B cell (primary cell): ENCODE measurements at regions not wholly inside any gene's neighbourhood (a gene's known extent, or its start where the extent isn't known, plus 50 kb on each side); places are given as distances from the start of the nearest gene placed in this dataset.

ENCODE experiments used
- ATAC-seq: fragments of 200-7000 bp; cut with Tn5 transposase; one replicate; pipeline ENCODE4 v1.10.0; 2021; ENCODE audit warnings: low read depth, mild to moderate bottlenecking, moderate number of reproducible peaks, moderate library complexity
- CTCF ChIA-PET: fragments of 350-600 bp; sonication (Branson Sonifier 250); formaldehyde crosslinking; loops from one replicate; lab custom pipeline; 2021; ENCODE audit warnings: antibody characterized with exemption, inconsistent platforms; lab: Charles Lee
- POLR2A ChIA-PET: fragments of 350-600 bp; sonication (Branson Sonifier 250); formaldehyde crosslinking; loops from one replicate; lab custom pipeline; 2021; ENCODE audit warnings: antibody characterized with exemption; lab: Charles Lee
- DNase-seq: peaks from one replicate; pipeline ENCODE4 v3.0.0; 2013
- H2AFZ ChIP-seq: 2 replicates; pipeline ENCODE4 v1.6.1; 2012; ENCODE audit warnings: mild to moderate bottlenecking, low read depth, low read length; ENCODE audit not compliant: insufficient read depth, poor library complexity, severe bottlenecking
- H3K27ac ChIP-seq, 2 donors: 1 replicate in 1 of 2; 2 replicates in 1 of 2; pipeline ENCODE4 v1.5.1; 2012 to 2013; ENCODE audit warnings: low read length in 2 of 2, mild to moderate bottlenecking in 2 of 2, moderate library complexity in 1 of 2
- H3K27me3 ChIP-seq, 4 experiments: fragments of 200-600 bp in 1 of 4; sonication (generic) in 1 of 4; replicated peaks in 1 of 4; 1 replicate in 2 of 4; 2 replicates in 2 of 4; pipeline versions ENCODE4 v1.6.1 to v1.7.0; 2013 to 2016; ENCODE audit warnings: low read length in 3 of 4, mild to moderate bottlenecking in 2 of 4, mixed read lengths in 1 of 4, moderate library complexity in 1 of 4; ENCODE audit not compliant: insufficient read depth in 4 of 4, control insufficient read depth in 3 of 4; ENCODE audit errors: control extremely low read depth in 1 of 4
- H3K36me3 ChIP-seq, 2 experiments: replicated peaks in 1 of 2; 1 replicate in 1 of 2; 2 replicates in 1 of 2; pipeline versions ENCODE4 v1.6.1 to v1.7.1; 2013; ENCODE audit warnings: low read length in 1 of 2; ENCODE audit not compliant: insufficient read depth in 2 of 2, control insufficient read depth in 1 of 2; ENCODE audit errors: control extremely low read depth in 1 of 2, extremely low read depth in 1 of 2
- H3K4me1 ChIP-seq, 2 donors: fragments of 200-600 bp in 1 of 2; sonication (generic) in 1 of 2; 1 replicate in 1 of 2; 2 replicates in 1 of 2; pipeline versions ENCODE4 v1.5.1 to v1.6.1; 2013 to 2017; ENCODE audit warnings: low read length in 2 of 2; ENCODE audit not compliant: control insufficient read depth in 2 of 2, insufficient read depth in 2 of 2
- H3K4me2 ChIP-seq: replicated peaks from 2 replicates; pipeline ENCODE3; 2012; ENCODE audit warnings: mild to moderate bottlenecking, low read depth, low read length; ENCODE audit not compliant: poor library complexity, severe bottlenecking
- H3K4me3 ChIP-seq, 5 experiments: fragments of 200-600 bp in 1 of 5; sonication (generic) in 1 of 5; 1 replicate in 3 of 5; 2 replicates in 2 of 5; pipeline versions ENCODE4 v1.5.1 to v1.7.0; 2011 to 2016; ENCODE audit warnings: low read length in 4 of 5, mild to moderate bottlenecking in 4 of 5, low read depth in 2 of 5, control low read depth in 1 of 5, moderate library complexity in 1 of 5; ENCODE audit not compliant: insufficient read depth in 1 of 5; ENCODE audit errors: control extremely low read depth in 1 of 5, extremely low read depth in 1 of 5
- H3K79me2 ChIP-seq: fragments of 200-600 bp; sonication (generic); one replicate; pipeline ENCODE4 v1.6.0; 2016; ENCODE audit warnings: low read length; ENCODE audit not compliant: control insufficient read depth, insufficient read depth
- H3K9ac ChIP-seq: fragments of 200-600 bp; sonication (generic); 2 replicates; pipeline ENCODE4 v1.6.1; 2017; ENCODE audit warnings: mild to moderate bottlenecking, low read length, moderate library complexity
- H3K9me3 ChIP-seq, 3 donors: one replicate each; pipeline versions ENCODE4 v1.6.1 to v1.7.1; 2013; ENCODE audit warnings: low read length in 2 of 3; ENCODE audit not compliant: control insufficient read depth in 2 of 3, insufficient read depth in 1 of 3; ENCODE audit errors: control extremely low read depth in 1 of 3
- H4K20me1 ChIP-seq: 2 replicates; pipeline ENCODE4 v1.6.0; 2012; ENCODE audit warnings: mild to moderate bottlenecking, low read length; ENCODE audit not compliant: insufficient read depth, control insufficient read depth, poor library complexity, severe bottlenecking
- H3K27ac Mint-ChIP-seq: one replicate; pipeline ENCODE4 v1.8.0; 2021; ENCODE audit warnings: mixed read lengths
- H3K27me3 Mint-ChIP-seq: one replicate; pipeline ENCODE4 v1.8.0; 2021; ENCODE audit warnings: mixed read lengths
- H3K4me1 Mint-ChIP-seq: one replicate; pipeline ENCODE4 v1.8.0; 2021; ENCODE audit warnings: mixed read lengths
- H3K4me3 Mint-ChIP-seq: one replicate; pipeline ENCODE4 v1.8.0; 2021; ENCODE audit warnings: mixed read lengths
- H3K9me3 Mint-ChIP-seq: one replicate; pipeline ENCODE4 v1.8.0; 2022; ENCODE audit warnings: mixed read lengths; ENCODE audit not compliant: insufficient read depth
- CTCF ChIP-seq: fragments of 200-600 bp; IDR thresholded peaks from one replicate; pipeline ENCODE4 v1.8.0; 2022; ENCODE audit warnings: antibody characterized with exemption, mild to moderate bottlenecking
- EZH2 ChIP-seq: IDR thresholded peaks from 2 replicates; pipeline ENCODE4 v1.6.1; 2012; ENCODE audit warnings: borderline replicate concordance, low read depth, mild to moderate bottlenecking, moderate library complexity, low read length; ENCODE audit not compliant: insufficient read depth, poor library complexity, severe bottlenecking
- WGBS: methylation state at CpG from one replicate; pipeline ENCODE4 v1.1.5; 2013; ENCODE audit warnings: missing lambda C conversion rate; ENCODE audit not compliant: insufficient coverage; 5-methylcytosine and 5-hydroxymethylcytosine counted together
- intact Hi-C: fragments of 100-400 bp; cut with micrococcal nuclease; formaldehyde crosslinking; loops from one replicate; pipeline ENCODE4 v1.10.0; 2022

GRCh38 chr12:67795236-67795635, 146.7 kb downstream of the DYRK2 start:
- Mint-ChIP-seq H3K9me3 (no peaks in the 10 kb centered on the region), H3K4me1 (no peaks in the 10 kb centered on the region), H3K27me3 (peaks cover 9% of the 10 kb centered on the region), H3K27ac (no peak overlapping the region), H3K4me3 (no peak overlapping the region)
- DNase-seq = no peak
- intact Hi-C loops = no loop called here
- ChIA-PET POLR2A (no interaction called here), CTCF (no interaction called here)
- peaks cover 0 to 8% (median 0%) of the 10 kb centered on the region in 3 donors for H3K9me3 ChIP-seq
- no peaks in the 10 kb centered on the region for H3K36me3 ChIP-seq
- H3K27ac ChIP-seq = no peak overlapping the region
- TF ChIP-seq CTCF = no peak
- no peak for TF ChIP-seq EZH2
- ATAC-seq = no peak
- H3K27me3 ChIP-seq = peaks cover 0 to 4% (median 1%) of the 10 kb centered on the region in 4 experiments
- H3K9ac ChIP-seq = no peak overlapping the region
- no peak overlapping the region for H2AFZ ChIP-seq
- no peaks in the 10 kb centered on the region for H3K79me2 ChIP-seq
- H3K4me3 ChIP-seq = no peak overlapping the region
- no peaks in the 10 kb centered on the region for H4K20me1 ChIP-seq
- H3K4me2 ChIP-seq = no peak overlapping the region
- no CpG with 5 or more reads among the region's 2 CpGs for WGBS
- no peaks in the 10 kb centered on the region for H3K4me1 ChIP-seq

GRCh38 chr12:67797185-67797741, 148.7 kb downstream of the DYRK2 start:
- Mint-ChIP-seq H3K9me3 (no peaks in the 10 kb centered on the region), H3K4me1 (no peaks in the 10 kb centered on the region), H3K27ac (no peak overlapping the region), H3K27me3 (peaks cover 9% of the 10 kb centered on the region), H3K4me3 (no peak overlapping the region)
- Histone ChIP-seq H3K4me3 (no peak overlapping the region), H3K79me2 (no peaks in the 10 kb centered on the region), H3K27ac (no peak overlapping the region), H4K20me1 (no peaks in the 10 kb centered on the region), H3K9me3 (peaks cover 0 to 3% (median 0%) of the 10 kb centered on the region in 3 donors), H3K36me3 (no peaks in the 10 kb centered on the region), H2AFZ (no peak overlapping the region), H3K4me1 (no peaks in the 10 kb centered on the region), H3K9ac (no peak overlapping the region), H3K4me2 (no peak overlapping the region), H3K27me3 (peaks cover 0 to 4% (median 1%) of the 10 kb centered on the region in 4 experiments)
- 94% methylated on average over 2 of the region's 8 CpGs for WGBS
- CTCF ChIA-PET = no interaction called here
- POLR2A ChIA-PET = no interaction called here
- intact Hi-C loops = no loop called here
- DNase-seq (no peak), ATAC-seq (no peak)
- no peak for TF ChIP-seq EZH2
- TF ChIP-seq CTCF = no peak
